Smooth muscle cell (in vitro differentiated cells): ENCODE measurements at regions not wholly inside any gene's neighbourhood (a gene's known extent, or its start where the extent isn't known, plus 50 kb on each side); places are given as distances from the start of the nearest gene placed in this dataset.

ENCODE experiments used
- DNase-seq: peaks from one replicate; lab custom pipeline; 2025; ENCODE audit not compliant: unreplicated experiment; lab: John Stamatoyannopoulos, UW
- H2AFZ ChIP-seq: fragments of 200-600 bp; sonication (generic); 2 replicates; pipeline ENCODE4 v1.6.0; 2016; ENCODE audit warnings: antibody characterized with exemption, low read depth, mild to moderate bottlenecking
- H3F3A ChIP-seq: fragments of 200-600 bp; sonication (generic); 2 replicates; pipeline ENCODE4 v1.6.0; 2017; ENCODE audit warnings: antibody characterized with exemption, low read depth
- H3K27ac ChIP-seq: fragments of 200-600 bp; sonication (generic); 2 replicates; pipeline ENCODE4 v1.5.1; 2016; ENCODE audit warnings: low read depth, mild to moderate bottlenecking
- H3K27me3 ChIP-seq: fragments of 200-600 bp; sonication (generic); 2 replicates; pipeline ENCODE4 v1.6.1; 2016; ENCODE audit warnings: low read depth, mild to moderate bottlenecking
- H3K36me3 ChIP-seq: fragments of 200-600 bp; sonication (generic); 2 replicates; pipeline ENCODE4 v1.5.1; 2016; ENCODE audit warnings: low read depth
- H3K4me1 ChIP-seq: fragments of 200-600 bp; sonication (generic); 2 replicates; pipeline ENCODE4 v1.5.1; 2016; ENCODE audit warnings: low read depth
- H3K4me2 ChIP-seq: fragments of 200-600 bp; sonication (generic); 2 replicates; pipeline ENCODE4 v1.6.0; 2016; ENCODE audit warnings: mild to moderate bottlenecking
- H3K4me3 ChIP-seq: fragments of 200-600 bp; sonication (generic); 2 replicates; pipeline ENCODE4 v1.5.1; 2016; ENCODE audit warnings: mild to moderate bottlenecking
- H3K79me2 ChIP-seq: fragments of 200-600 bp; sonication (generic); 2 replicates; pipeline ENCODE4 v1.6.0; 2016; ENCODE audit warnings: low read depth, mild to moderate bottlenecking
- H3K9ac ChIP-seq: fragments of 200-600 bp; sonication (generic); 2 replicates; pipeline ENCODE4 v1.6.0; 2016; ENCODE audit warnings: low read depth
- H3K9me3 ChIP-seq: fragments of 200-600 bp; sonication (generic); replicated peaks from 2 replicates; pipeline ENCODE4 v1.5.1; 2016; ENCODE audit warnings: low read depth
- H4K20me1 ChIP-seq: fragments of 200-600 bp; sonication (generic); 2 replicates; pipeline ENCODE4 v1.6.0; 2016; ENCODE audit warnings: low read depth
- CTCF ChIP-seq: fragments of 200-600 bp; sonication (generic); IDR thresholded peaks from 2 replicates; pipeline ENCODE4 v1.5.1; 2017; ENCODE audit warnings: borderline replicate concordance, mild to moderate bottlenecking, antibody characterized with exemption; ENCODE audit not compliant: insufficient read depth, poor library complexity, severe bottlenecking
- WGBS: methylation state at CpG from one replicate; pipeline ENCODE4 v1.1.7; 2016; ENCODE audit warnings: low lambda C conversion rate; 5-methylcytosine and 5-hydroxymethylcytosine counted together

- peak overlapping the region; percentile 79 for H3K27ac ChIP-seq
- no peaks in the 10 kb centered on the region for H4K20me1 ChIP-seq
- peak overlapping the region; percentile 90 for H2AFZ ChIP-seq
- 39% methylated on average over 2 of the region's 2 CpGs for WGBS
- no peaks in the 10 kb centered on the region for H3K9me3 ChIP-seq
- H3K4me2 ChIP-seq = peak overlapping the region; percentile 82
- H3K79me2 ChIP-seq = no peaks in the 10 kb centered on the region
- peaks cover 23% of the 10 kb centered on the region for H3K4me1 ChIP-seq
- no peaks in the 10 kb centered on the region for H3K36me3 ChIP-seq
- no peak for TF ChIP-seq CTCF
- H3K4me3 ChIP-seq = peak overlapping the region; percentile 27
- peaks cover 16% of the 10 kb centered on the region for H3F3A ChIP-seq
- DNase-seq = no peak
- no peak overlapping the region for H3K9ac ChIP-seq
- H3K27me3 ChIP-seq = no peaks in the 10 kb centered on the region
Observed at GRCh38 chr9:91118704-91119025, 243.1 kb downstream of the AUH start.

GRCh38 chr9:91119142-91119541 lies 242.6 kb downstream of the AUH start:
- 16% methylated on average over 11 of the region's 11 CpGs for WGBS
- H3K27me3 ChIP-seq = no peaks in the 10 kb centered on the region
- no peak for DNase-seq
- H3K4me3 ChIP-seq = peak overlapping the region; percentile 27
- H3K4me2 ChIP-seq = peak overlapping the region; percentile 82
- H3K9ac ChIP-seq = peak overlapping the region; percentile 62
- TF ChIP-seq CTCF = no peak
- H3F3A ChIP-seq = peaks cover 16% of the 10 kb centered on the region
- no peaks in the 10 kb centered on the region for H3K79me2 ChIP-seq
- peak overlapping the region; percentile 79 for H3K27ac ChIP-seq
- H3K4me1 ChIP-seq = peaks cover 23% of the 10 kb centered on the region
- H3K9me3 ChIP-seq = no peaks in the 10 kb centered on the region
- no peaks in the 10 kb centered on the region for H4K20me1 ChIP-seq
- no peaks in the 10 kb centered on the region for H3K36me3 ChIP-seq
- H2AFZ ChIP-seq = peak overlapping the region; percentile 90

- H4K20me1 ChIP-seq = no peaks in the 10 kb centered on the region
- peaks cover 16% of the 10 kb centered on the region for H3F3A ChIP-seq
- no peaks in the 10 kb centered on the region for H3K79me2 ChIP-seq
- H3K9me3 ChIP-seq = no peaks in the 10 kb centered on the region
- TF ChIP-seq CTCF = no peak
- H3K4me1 ChIP-seq = peaks cover 23% of the 10 kb centered on the region
- no peaks in the 10 kb centered on the region for H3K36me3 ChIP-seq
- peak overlapping the region; percentile 79 for H3K27ac ChIP-seq
- H3K4me3 ChIP-seq = peak overlapping the region; percentile 27
- 0% methylated on average over 3 of the region's 3 CpGs for WGBS
- DNase-seq = no peak
- H2AFZ ChIP-seq = peak overlapping the region; percentile 90
- H3K4me2 ChIP-seq = peak overlapping the region; percentile 82
- no peaks in the 10 kb centered on the region for H3K27me3 ChIP-seq
- peak overlapping the region; percentile 62 for H3K9ac ChIP-seq
Observed at GRCh38 chr9:91119679-91120078, 242.0 kb downstream of the AUH start.

GRCh38 chr9:91120200-91120599 lies 241.5 kb downstream of the AUH start:
- no peak for TF ChIP-seq CTCF
- Histone ChIP-seq H3K79me2 (no peaks in the 10 kb centered on the region), H4K20me1 (no peaks in the 10 kb centered on the region), H3K9me3 (no peaks in the 10 kb centered on the region), H2AFZ (peak overlapping the region; percentile 90), H3F3A (peaks cover 16% of the 10 kb centered on the region), H3K4me3 (no peak overlapping the region), H3K4me2 (peak overlapping the region; percentile 82), H3K4me1 (peaks cover 23% of the 10 kb centered on the region), H3K9ac (peak overlapping the region; percentile 2), H3K27me3 (no peaks in the 10 kb centered on the region), H3K36me3 (no peaks in the 10 kb centered on the region), H3K27ac (peak overlapping the region; percentile 79)
- no peak for DNase-seq
